CD14-positive monocyte (primary cell): ENCODE measurements at regions not wholly inside any gene's neighbourhood (a gene's known extent, or its start where the extent isn't known, plus 50 kb on each side); places are given as distances from the start of the nearest gene placed in this dataset.

Experiments
- DNase-seq, 3 donors: peaks; one replicate each; pipeline ENCODE4 v3.0.0-alpha.2; 2011 to 2022
- H2AFZ ChIP-seq: 2 replicates; pipeline ENCODE4 v1.6.0; 2012; ENCODE audit warnings: mild to moderate bottlenecking, low read depth, low read length, inconsistent platforms; ENCODE audit not compliant: insufficient read depth, poor library complexity, severe bottlenecking
- H3K27ac ChIP-seq, 2 donors: 1 replicate in 1 of 2; 2 replicates in 1 of 2; pipeline ENCODE4 v1.5.1; 2012 to 2013; ENCODE audit warnings: low read length in 2 of 2, control low read depth in 1 of 2, inconsistent platforms in 1 of 2, low read depth in 1 of 2, mild to moderate bottlenecking in 1 of 2
- H3K27me3 ChIP-seq, 2 donors: one replicate each; pipeline versions ENCODE4 v1.6.0 to v1.6.1; 2011 to 2013; ENCODE audit warnings: low read length in 2 of 2; ENCODE audit not compliant: control insufficient read depth in 2 of 2, insufficient read depth in 2 of 2
- H3K36me3 ChIP-seq, 2 donors: replicated peaks in 1 of 2; 1 replicate in 1 of 2; 2 replicates in 1 of 2; pipeline versions ENCODE4 v1.5.1 to v1.6.1; 2012 to 2013; ENCODE audit warnings: low read length in 2 of 2, control low read depth in 1 of 2, inconsistent platforms in 1 of 2, mild to moderate bottlenecking in 1 of 2; ENCODE audit not compliant: insufficient read depth in 2 of 2, control insufficient read depth in 1 of 2
- H3K4me1 ChIP-seq, 2 donors: 1 replicate in 1 of 2; 2 replicates in 1 of 2; pipeline versions ENCODE4 v1.5.1 to v1.6.1; 2012 to 2013; ENCODE audit warnings: low read length in 2 of 2, control low read depth in 1 of 2, inconsistent platforms in 1 of 2, mild to moderate bottlenecking in 1 of 2, moderate library complexity in 1 of 2; ENCODE audit not compliant: insufficient read depth in 2 of 2, control insufficient read depth in 1 of 2
- H3K4me2 ChIP-seq: replicated peaks from 2 replicates; pipeline ENCODE3; 2012; ENCODE audit warnings: low read length, moderate library complexity, mild to moderate bottlenecking; ENCODE audit not compliant: poor library complexity, severe bottlenecking; ENCODE audit errors: extremely low read depth
- H3K4me3 ChIP-seq, 3 experiments: fragments of 200-600 bp in 1 of 3; sonication (generic) in 1 of 3; replicated peaks in 1 of 3; 1 replicate in 2 of 3; 2 replicates in 1 of 3; pipeline ENCODE4 v1.5.1; 2011 to 2013; ENCODE audit warnings: low read length in 3 of 3, mild to moderate bottlenecking in 3 of 3, control low read depth in 2 of 3, low read depth in 2 of 3, inconsistent platforms in 1 of 3, moderate library complexity in 1 of 3
- H3K79me2 ChIP-seq: 2 replicates; pipeline ENCODE4 v1.6.0; 2012; ENCODE audit warnings: mild to moderate bottlenecking, control low read depth, inconsistent platforms, low read length, moderate library complexity; ENCODE audit not compliant: insufficient read depth
- H3K9ac ChIP-seq: 2 replicates; pipeline ENCODE4 v1.6.0; 2017; ENCODE audit warnings: low read length, mild to moderate bottlenecking; ENCODE audit not compliant: insufficient read depth, poor library complexity, severe bottlenecking
- H3K9me3 ChIP-seq, 2 donors: replicated peaks in 1 of 2; 1 replicate in 1 of 2; 2 replicates in 1 of 2; pipeline versions ENCODE4 v1.5.1 to v1.6.1; 2012 to 2013; ENCODE audit warnings: low read length in 2 of 2, control low read depth in 1 of 2; ENCODE audit not compliant: control insufficient read depth in 1 of 2, insufficient read depth in 1 of 2
- H4K20me1 ChIP-seq: 2 replicates; pipeline ENCODE4 v1.6.0; 2012; ENCODE audit warnings: mild to moderate bottlenecking, low read length, control low read depth, moderate library complexity; ENCODE audit not compliant: insufficient read depth
- H3K27ac Mint-ChIP-seq, 7 donors: one replicate each; pipeline ENCODE4 v1.8.0; 2020; ENCODE audit warnings: mild to moderate bottlenecking in 7 of 7, mixed read lengths in 7 of 7, moderate library complexity in 6 of 7, inconsistent platforms in 2 of 7
- H3K27me3 Mint-ChIP-seq, 3 donors: one replicate each; pipeline ENCODE4 v1.8.0; 2021 to 2022; ENCODE audit warnings: low read depth in 3 of 3, mild to moderate bottlenecking in 3 of 3, mixed read lengths in 3 of 3, moderate library complexity in 3 of 3, inconsistent platforms in 1 of 3
- H3K36me3 Mint-ChIP-seq, 2 donors: one replicate each; pipeline ENCODE4 v1.8.0; 2020; ENCODE audit warnings: mixed read lengths in 2 of 2, inconsistent platforms in 1 of 2, mild to moderate bottlenecking in 1 of 2
- H3K4me1 Mint-ChIP-seq: one replicate; pipeline ENCODE4 v1.8.0; 2020; ENCODE audit warnings: mild to moderate bottlenecking, mixed read lengths
- H3K4me3 Mint-ChIP-seq, 2 donors: one replicate each; pipeline ENCODE4 v1.8.0; 2020; ENCODE audit warnings: mild to moderate bottlenecking in 2 of 2, mixed read lengths in 2 of 2, moderate library complexity in 1 of 2
- H3K9me3 Mint-ChIP-seq, 7 donors: one replicate each; pipeline ENCODE4 v1.8.0; 2020 to 2022; ENCODE audit warnings: mixed read lengths in 7 of 7, mild to moderate bottlenecking in 6 of 7, moderate library complexity in 6 of 7, inconsistent platforms in 2 of 7
- WGBS: methylation state at CpG from one replicate; pipeline ENCODE4 v1.1.5; 2013; ENCODE audit warnings: missing lambda C conversion rate; ENCODE audit not compliant: insufficient coverage; 5-methylcytosine and 5-hydroxymethylcytosine counted together
- intact Hi-C, 2 donors: fragments of 100-400 bp; cut with micrococcal nuclease; formaldehyde crosslinking; loops; one replicate each; pipeline versions ENCODE4 v1.15.0 to v1.15.1; 2023
- TF ChIP-seq, protein P1 (sequence below): fragments of 200-600 bp; IDR thresholded peaks from one replicate; pipeline ENCODE4 v1.8.0; 2022; ENCODE audit warnings: antibody characterized with exemption, mild to moderate bottlenecking

DNA sequence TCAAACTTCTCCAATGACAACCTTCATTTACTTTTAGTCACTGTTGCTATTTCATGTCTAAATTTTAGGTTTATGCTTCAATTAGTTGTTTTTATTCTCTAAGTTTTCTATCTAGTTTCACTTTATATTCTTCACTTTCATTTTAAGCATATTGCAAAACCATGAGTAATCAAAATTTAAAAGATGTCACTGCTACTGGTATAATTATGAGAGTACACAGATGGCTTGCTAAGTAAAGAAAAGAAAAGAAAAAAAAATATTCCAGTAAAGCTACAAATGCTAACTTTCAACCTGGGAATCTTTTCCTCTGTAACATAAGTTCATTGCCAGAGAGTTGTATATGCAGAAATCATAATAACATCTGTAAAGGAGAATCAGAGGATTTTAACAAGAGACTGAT, 1624.7 kb downstream of the PCDH9 start:
- H3K36me3 Mint-ChIP-seq, result no peaks in the 10 kb centered on the region
- no peak overlapping the region for H3K4me3 Mint-ChIP-seq
- no peaks in the 10 kb centered on the region for H3K9me3 ChIP-seq
- H3K4me1 Mint-ChIP-seq, result no peaks in the 10 kb centered on the region
- no peak overlapping the region for H3K27ac ChIP-seq
- no peak overlapping the region for H3K27ac Mint-ChIP-seq
- intact Hi-C loops, result no loop called here
- H3K79me2 ChIP-seq, result no peaks in the 10 kb centered on the region
- no peak overlapping the region for H2AFZ ChIP-seq
- H3K4me2 ChIP-seq, result no peak overlapping the region
- TF ChIP-seq, protein P1, sequence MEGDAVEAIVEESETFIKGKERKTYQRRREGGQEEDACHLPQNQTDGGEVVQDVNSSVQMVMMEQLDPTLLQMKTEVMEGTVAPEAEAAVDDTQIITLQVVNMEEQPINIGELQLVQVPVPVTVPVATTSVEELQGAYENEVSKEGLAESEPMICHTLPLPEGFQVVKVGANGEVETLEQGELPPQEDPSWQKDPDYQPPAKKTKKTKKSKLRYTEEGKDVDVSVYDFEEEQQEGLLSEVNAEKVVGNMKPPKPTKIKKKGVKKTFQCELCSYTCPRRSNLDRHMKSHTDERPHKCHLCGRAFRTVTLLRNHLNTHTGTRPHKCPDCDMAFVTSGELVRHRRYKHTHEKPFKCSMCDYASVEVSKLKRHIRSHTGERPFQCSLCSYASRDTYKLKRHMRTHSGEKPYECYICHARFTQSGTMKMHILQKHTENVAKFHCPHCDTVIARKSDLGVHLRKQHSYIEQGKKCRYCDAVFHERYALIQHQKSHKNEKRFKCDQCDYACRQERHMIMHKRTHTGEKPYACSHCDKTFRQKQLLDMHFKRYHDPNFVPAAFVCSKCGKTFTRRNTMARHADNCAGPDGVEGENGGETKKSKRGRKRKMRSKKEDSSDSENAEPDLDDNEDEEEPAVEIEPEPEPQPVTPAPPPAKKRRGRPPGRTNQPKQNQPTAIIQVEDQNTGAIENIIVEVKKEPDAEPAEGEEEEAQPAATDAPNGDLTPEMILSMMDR, result no peak
- no peaks in the 10 kb centered on the region for H3K4me1 ChIP-seq
- H3K4me3 ChIP-seq, result no peak overlapping the region
- peaks cover 0 to 3% (median 0%) of the 10 kb centered on the region in 7 donors for H3K9me3 Mint-ChIP-seq
- DNase-seq, result no peak
- H3K36me3 ChIP-seq, result no peaks in the 10 kb centered on the region
- H3K27me3 Mint-ChIP-seq, result no peaks in the 10 kb centered on the region
- H3K27me3 ChIP-seq, result no peaks in the 10 kb centered on the region
- H3K9ac ChIP-seq, result no peak overlapping the region
- no peaks in the 10 kb centered on the region for H4K20me1 ChIP-seq

DNA sequence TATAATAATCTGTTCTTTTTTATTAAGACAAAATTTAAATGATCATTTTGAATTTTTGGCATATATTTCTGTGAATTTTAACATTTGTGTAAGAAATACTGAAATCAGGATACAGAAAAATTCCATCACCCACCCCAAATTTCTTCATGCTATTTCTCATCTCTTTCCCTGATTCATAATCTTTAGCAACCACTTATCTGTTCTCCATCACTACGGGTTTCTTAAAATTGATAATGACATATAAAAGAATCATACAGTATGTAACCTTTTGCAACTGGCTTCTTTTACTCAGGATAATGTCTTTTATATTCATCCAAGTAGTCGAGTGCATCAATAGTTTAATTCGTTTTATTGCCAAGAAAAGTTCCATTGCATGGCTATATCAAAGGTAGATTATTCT, 1627.0 kb downstream of the PCDH9 start:
- no peak overlapping the region for H3K4me2 ChIP-seq
- WGBS, result no CpG with 5 or more reads among the region's 3 CpGs
- no peak overlapping the region for H2AFZ ChIP-seq
- no peak for DNase-seq
- no peaks in the 10 kb centered on the region for H3K4me1 ChIP-seq
- H3K9me3 ChIP-seq, result no peaks in the 10 kb centered on the region
- H3K27me3 ChIP-seq, result no peaks in the 10 kb centered on the region
- H3K9ac ChIP-seq, result no peak overlapping the region
- H3K4me3 ChIP-seq, result no peak overlapping the region
- intact Hi-C loops, result no loop called here
- Mint-ChIP-seq H3K36me3 (no peaks in the 10 kb centered on the region), H3K4me3 (no peak overlapping the region), H3K4me1 (no peaks in the 10 kb centered on the region), H3K27me3 (no peaks in the 10 kb centered on the region), H3K9me3 (peaks cover 0 to 3% (median 2%) of the 10 kb centered on the region in 7 donors), H3K27ac (no peak overlapping the region)
- TF ChIP-seq, protein P1, result no peak
- H3K36me3 ChIP-seq, result no peaks in the 10 kb centered on the region
- H3K79me2 ChIP-seq, result no peaks in the 10 kb centered on the region
- no peaks in the 10 kb centered on the region for H4K20me1 ChIP-seq
- H3K27ac ChIP-seq, result no peak overlapping the region
